8988T (cell line): ENCODE measurements at regions not wholly inside any gene's neighbourhood (a gene's known extent, or its start where the extent isn't known, plus 50 kb on each side); places are given as distances from the start of the nearest gene placed in this dataset.

Source experiments
- DNase-seq: peaks from one replicate; pipeline ENCODE4 v3.0.0; 2011

DNA sequence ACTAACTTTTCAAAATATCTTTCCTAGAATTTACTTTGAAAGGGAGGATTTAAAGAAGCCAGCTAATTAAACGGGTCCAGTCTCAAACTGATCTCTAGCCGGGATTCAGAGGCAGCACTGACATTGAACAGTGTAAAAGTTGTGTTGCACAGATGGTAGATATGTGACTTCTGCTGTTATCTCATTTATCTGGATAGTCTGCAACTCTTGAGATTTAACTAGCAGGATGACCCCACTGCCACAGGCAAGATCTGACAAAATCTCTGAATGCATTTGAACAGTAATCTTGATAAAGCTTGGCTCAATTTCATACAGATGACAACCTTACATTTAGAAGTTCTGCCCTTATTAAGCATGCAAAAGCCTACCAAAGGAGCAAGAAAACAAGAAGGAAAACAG is 138.0 kb upstream of the CPNE8 start:
- DNase-seq, result no peak

- no peak for DNase-seq
Measured at GRCh38 chr12:39040275-39040674, 134.9 kb upstream of the CPNE8 start.

DNA sequence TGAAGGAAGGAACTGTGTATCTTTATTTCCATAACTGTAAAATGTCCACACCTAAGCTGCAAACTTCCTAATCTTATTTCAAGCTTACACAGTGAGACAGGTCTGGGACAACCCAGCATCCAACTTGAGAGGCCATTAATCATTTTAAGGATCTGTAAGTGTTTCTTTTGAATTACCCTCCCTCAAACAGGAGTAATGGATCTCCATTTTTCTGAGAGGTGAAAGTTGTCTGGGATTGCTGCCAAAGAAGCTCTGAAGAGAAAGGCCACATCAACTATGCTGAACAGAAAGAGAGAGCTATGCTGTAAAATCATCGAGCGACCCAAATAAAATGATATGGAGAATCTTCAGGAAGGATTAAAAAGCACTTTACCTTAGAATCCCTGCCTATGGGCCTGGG is 131.7 kb upstream of the CPNE8 start:
- DNase-seq, result no peak

DNA sequence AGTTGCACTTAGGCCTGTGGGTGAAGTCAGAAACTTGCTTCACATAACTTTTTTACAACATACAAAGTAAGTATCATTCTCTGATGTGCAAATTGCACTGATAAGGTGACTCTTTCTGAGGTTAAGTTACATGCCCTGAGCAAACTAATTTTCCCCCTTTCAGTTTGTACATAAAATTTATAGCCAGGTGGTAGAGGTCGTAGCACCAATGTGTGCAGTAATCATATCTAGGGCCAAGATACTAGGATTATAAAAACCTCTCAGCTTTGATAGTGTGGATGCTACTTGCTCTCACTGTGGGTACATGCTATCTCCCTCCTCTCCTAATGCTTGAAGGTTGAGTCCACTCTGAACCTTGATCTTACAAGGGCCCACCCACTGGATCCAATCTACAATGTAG is 130.7 kb upstream of the CPNE8 start:
- DNase-seq, result no peak

DNA sequence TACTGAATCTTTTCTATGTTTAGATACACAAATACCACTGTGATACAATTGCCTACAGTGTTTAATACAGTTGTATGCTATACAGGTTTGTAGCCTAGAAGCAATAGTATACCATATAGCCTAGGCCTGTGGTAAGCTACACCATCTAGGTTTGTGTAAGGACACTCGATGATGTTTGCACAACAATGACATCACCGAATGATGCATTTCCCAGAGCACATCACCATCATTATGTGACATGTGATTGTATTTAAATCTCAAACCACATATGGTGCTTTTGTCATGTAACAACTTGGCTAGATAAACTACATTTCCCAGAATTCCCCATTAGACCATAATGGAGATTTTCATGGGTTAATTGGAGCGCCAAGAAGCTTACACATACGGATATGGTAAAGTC is 128.4 kb upstream of the CPNE8 start:
- DNase-seq, result no peak

DNA sequence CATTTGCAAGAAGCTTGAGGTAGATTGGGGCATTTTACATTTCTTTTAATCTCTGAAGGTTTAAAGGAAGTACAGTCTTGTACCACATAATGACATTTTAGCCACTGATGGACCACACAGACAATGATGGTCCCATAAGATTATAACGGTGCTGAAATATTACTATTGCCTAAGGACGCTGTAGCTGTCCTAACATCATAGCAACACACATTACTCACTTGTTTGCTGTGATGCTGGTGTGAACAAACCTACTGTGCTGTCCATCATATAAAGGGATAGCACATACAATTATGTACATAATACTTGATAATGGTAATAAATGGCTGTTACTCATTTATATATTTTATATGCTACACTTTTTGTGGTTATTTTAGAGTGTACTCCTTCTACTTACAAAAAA is 127.1 kb upstream of the CPNE8 start:
- no peak for DNase-seq

- DNase-seq, result no peak
Measured at GRCh38 chr12:39032034-39032433, 126.6 kb upstream of the CPNE8 start.

DNA sequence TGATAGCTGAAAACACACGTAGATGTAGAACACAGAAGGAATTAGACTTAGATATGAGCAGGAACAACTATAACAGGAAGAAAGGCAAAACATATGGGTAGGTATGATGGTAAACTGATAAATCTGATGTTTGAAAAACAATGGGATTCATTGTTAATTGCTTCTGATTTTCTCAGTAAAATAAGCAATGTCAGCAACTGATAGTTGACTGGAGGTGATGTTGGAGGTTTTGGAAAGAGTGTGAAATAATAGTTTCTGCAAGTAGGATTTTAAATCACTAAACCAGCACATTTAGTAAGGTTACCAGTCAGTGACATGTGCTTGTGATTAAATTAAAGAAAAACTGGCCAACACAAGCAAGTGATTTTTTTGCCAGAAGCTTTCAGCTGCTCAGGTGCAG is 123.0 kb upstream of the CPNE8 start:
- no peak for DNase-seq

- no peak for DNase-seq
Measured at GRCh38 chr12:39012870-39013269, 107.5 kb upstream of the CPNE8 start.

DNA sequence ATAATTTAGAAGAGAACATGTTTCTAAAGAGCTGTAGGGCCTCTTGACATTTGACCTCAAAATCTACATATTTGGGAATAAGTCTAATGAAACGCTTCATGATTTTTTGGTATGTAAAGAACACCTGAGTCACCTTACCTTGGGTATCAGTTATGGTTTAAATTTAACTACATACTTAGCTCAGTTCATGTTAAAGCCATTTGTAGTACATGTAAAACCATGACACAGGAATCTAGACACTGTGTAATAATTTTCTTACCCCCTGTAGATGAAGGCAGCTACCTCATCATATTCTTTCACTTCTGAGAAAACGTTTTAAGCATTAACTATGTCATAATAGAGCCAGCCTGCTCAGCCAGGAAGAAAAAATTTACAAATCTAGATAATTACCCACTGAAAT is 105.8 kb upstream of the CPNE8 start:
- no peak for DNase-seq

DNA sequence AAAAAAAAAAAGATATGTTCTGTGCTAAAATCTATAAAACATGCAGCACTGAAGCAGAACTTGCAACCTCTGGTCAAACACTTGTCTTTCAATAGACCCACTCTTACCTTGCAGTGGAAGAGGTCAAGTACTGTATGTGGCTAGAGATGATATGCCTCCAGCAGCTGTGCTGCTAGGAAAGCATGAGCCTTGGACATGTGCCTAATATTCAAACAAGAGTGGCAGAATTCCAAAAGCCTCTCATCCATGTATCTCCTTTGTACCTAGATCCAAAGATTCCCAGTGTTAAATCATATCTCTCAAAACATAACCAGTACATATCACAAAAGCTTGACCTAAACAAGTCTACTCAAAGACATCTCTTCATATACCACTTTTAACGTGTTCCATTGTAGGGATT is 105.0 kb upstream of the CPNE8 start:
- DNase-seq, result no peak

DNA sequence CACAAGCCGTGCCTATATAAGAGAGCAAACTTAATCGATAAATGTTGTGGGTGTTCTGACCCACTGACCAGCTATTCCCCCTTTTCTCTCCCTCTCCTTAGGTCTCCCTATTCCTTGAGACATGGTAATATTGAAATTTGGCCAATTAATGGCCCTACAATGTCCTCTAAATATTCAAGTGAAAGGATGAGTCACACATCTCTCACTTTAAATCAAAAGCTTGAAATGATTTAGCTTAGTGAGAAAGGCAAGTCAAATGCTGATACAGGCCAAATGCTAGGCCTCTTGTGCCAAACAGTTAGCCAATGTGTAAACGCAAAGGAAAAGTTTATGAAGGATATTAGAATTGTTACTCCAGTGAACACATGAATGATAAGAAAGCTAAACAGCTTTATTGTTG is 102.2 kb upstream of the CPNE8 start:
- DNase-seq, result no peak

DNA sequence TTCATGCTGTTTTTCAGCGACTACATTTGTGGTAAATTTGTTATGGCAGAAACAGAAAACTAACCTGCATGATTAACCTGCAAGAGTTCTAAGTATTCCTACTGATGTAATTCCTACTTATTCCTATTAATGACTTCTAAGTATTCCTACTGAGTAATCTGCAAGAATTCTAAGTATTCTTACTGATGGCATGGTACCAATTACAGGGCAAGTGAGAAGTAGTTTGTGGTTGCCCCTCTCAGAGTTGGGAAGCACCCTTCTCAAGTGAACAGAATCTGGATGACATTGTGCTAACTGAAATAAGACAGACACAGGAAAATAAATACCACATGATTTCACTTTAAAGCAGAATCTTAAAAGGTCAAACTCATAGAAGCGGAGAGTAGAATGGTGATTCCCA is 100.9 kb upstream of the CPNE8 start:
- no peak for DNase-seq

DNA sequence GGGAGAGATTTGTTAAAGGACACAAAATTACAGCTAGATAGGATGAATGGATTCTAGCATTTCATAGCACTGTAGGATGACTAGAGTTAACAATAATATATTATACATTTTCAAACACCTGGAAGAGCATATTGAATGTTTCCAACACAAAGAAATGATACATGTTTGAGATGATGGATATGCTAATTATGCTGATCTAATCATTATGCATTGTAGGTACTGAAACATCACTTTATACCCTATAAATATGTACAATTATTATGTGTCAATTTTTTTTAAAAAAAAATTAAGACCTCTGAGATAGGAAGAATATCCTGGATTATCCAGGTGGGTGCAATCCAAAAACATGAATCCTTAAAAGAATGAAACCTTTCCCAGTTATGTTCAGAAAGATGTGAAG is 100.3 kb upstream of the CPNE8 start:
- DNase-seq, result no peak

DNA sequence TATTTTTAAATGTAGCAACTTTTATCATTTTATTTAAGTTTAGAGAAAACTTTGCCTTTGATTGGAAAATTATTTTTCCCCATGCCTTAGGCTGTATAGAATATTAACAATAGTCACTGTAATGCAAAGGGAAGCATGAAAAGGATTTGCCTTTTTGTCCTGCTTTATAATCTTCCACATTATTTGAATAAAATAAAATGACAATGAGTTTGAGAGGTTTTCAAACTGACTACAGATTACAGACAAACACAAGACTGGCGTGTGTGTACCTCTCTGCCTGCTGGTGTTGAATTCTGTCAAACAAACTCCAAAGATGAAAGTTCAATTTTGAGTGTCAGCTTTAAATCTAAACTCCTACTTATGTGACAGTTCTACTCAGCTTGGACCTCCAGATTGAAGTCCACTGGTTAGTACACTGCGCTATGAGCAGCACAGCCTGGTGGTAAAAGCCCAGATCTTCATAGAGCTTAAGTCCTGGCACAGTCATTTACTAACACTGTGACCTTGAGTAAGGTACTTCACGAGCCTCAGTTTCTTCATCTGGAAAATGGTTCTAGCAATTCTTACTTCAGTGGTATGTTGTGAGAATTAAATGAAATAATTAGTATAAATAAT is 98.3 kb upstream of the CPNE8 start:
- no peak for DNase-seq

- no peak for DNase-seq
Measured at GRCh38 chr12:39000370-39000769, 95.0 kb upstream of the CPNE8 start.

- no peak for DNase-seq
Measured at GRCh38 chr12:38998887-38999482, 93.6 kb upstream of the CPNE8 start.

- DNase-seq, result no peak
Measured at GRCh38 chr12:38995249-38995648, 89.9 kb upstream of the CPNE8 start.

- no peak for DNase-seq
Measured at GRCh38 chr12:38985961-38986360, 80.6 kb upstream of the CPNE8 start.

DNA sequence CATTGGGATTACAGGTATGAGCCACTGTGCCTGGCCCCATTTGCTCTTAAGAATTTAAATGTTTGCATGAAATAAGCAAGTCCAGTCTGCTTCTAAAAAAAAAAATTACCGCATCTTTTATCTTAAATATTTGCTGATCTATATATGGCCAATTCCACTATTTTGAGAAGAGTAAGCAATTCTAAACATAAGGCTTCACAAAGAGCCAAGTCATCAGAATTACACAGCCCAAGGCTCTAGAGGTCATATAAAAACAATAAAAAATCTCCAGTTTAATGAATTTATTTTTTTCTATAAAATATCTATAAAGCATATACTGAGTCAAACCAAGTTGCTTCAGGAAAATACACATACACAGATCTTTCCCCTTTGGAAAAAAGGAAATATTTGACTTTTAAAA is 79.0 kb upstream of the CPNE8 start:
- no peak for DNase-seq

GRCh38 chr12:38983117-38983571 is 77.8 kb upstream of the CPNE8 start:
- DNase-seq, result no peak

DNA sequence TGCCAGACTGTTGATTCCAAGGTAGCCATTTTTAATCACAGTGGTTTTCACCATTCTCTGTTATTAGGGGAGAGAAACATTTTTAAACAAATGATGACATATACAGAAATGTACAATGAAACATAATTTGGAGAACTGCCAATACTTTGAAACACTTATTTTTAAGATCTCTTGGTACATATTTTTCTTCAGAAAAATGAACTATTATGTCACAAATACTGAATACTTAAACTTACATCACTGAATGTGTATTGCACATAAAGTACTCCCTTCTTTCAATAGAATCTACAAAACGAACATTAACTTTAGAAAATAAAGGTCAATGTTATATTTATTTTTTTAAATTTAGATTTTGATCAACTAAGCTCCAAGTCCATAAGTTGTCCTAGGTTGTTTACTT is 71.7 kb upstream of the CPNE8 start:
- DNase-seq, result no peak

- DNase-seq, result no peak
Measured at GRCh38 chr12:38969706-38970105, 64.3 kb upstream of the CPNE8 start.

GRCh38 chr12:38961683-38962082 is 56.3 kb upstream of the CPNE8 start:
- no peak for DNase-seq

- DNase-seq, result no peak
Measured at GRCh38 chr12:38961012-38961411, 55.6 kb upstream of the CPNE8 start.
